Keratinocyte (primary cell): ENCODE measurements at regions not wholly inside any gene's neighbourhood (a gene's known extent, or its start where the extent isn't known, plus 50 kb on each side); places are given as distances from the start of the nearest gene placed in this dataset.

Experiments
- CTCF ChIP-seq, 3 experiments: IDR thresholded peaks in 1 of 3; conservative IDR thresholded peaks in 1 of 3; optimal IDR thresholded peaks in 1 of 3; 2 replicates in 2 of 3; 3 replicates in 1 of 3; pipeline versions ENCODE3 to v1.5.1; 2011; ENCODE audit warnings: low read length in 3 of 3, mild to moderate bottlenecking in 3 of 3, moderate library complexity in 2 of 3, control low read depth in 1 of 3, inconsistent platforms in 1 of 3; ENCODE audit not compliant: insufficient read depth in 2 of 3; ENCODE audit errors: extremely low read depth in 1 of 3
- EZH2 ChIP-seq: IDR thresholded peaks from one replicate; pipeline ENCODE4 v1.6.1; 2012; ENCODE audit warnings: inconsistent platforms, mild to moderate bottlenecking, low read length, moderate library complexity

DNA sequence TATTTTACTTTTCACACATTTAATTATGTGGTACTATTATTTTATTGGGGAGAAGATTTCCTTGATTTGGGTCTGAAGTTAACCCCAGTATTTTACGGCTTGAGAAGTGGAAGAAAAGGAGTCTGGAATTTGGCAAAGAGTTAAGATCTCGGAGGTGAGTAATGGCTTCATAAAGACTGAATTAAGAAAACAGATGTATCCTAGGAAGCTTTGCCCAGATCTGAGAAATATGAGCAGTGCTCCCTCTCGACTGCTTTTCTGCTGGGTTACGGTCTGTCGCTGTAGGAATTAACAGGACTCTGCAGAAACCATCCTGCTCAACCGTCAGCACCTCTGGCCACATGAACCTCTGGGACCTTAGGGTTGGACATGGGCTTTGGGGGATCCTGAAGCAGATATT, 163.6 kb upstream of the NDN start:
- TF ChIP-seq CTCF (optimal IDR thresholded peaks at IDR 0.05 in 1 of 3, IDR thresholded peaks at IDR 0.05 in 1 of 3, conservative IDR thresholded peaks at IDR 0.05 in 1 of 3; ENCODE audit: extremely low read depth in 1 of 3, insufficient read depth in 2 of 3, low read length in 3 of 3), result no peak
- no peak for TF ChIP-seq EZH2
